SHP77 (cell line): ENCODE measurements at regions not wholly inside any gene's neighbourhood (a gene's known extent, or its start where the extent isn't known, plus 50 kb on each side); places are given as distances from the start of the nearest gene placed in this dataset.
"Not testable (repeated sequence)": the region's sequence is repeated elsewhere in the genome, so short reads cannot be mapped to it uniquely, and the experiment has no call there.

Experiments used
- DNase-seq, 2 experiments: peaks; one replicate each; lab custom pipeline; 2025; lab: John Stamatoyannopoulos, UW

GRCh38 chr10:21364196-21365114 lies 161.0 kb downstream of the SKIDA1 start:
- no peak for DNase-seq

- DNase-seq = no peak
Measured at GRCh38 chr10:21363731-21364104, 161.8 kb downstream of the SKIDA1 start.

- no peak for DNase-seq
Measured at GRCh38 chr10:21363092-21363730, 162.3 kb downstream of the SKIDA1 start.

GRCh38 chr10:21359202-21359601 lies 166.3 kb downstream of the SKIDA1 start:
- no peak for DNase-seq

DNA sequence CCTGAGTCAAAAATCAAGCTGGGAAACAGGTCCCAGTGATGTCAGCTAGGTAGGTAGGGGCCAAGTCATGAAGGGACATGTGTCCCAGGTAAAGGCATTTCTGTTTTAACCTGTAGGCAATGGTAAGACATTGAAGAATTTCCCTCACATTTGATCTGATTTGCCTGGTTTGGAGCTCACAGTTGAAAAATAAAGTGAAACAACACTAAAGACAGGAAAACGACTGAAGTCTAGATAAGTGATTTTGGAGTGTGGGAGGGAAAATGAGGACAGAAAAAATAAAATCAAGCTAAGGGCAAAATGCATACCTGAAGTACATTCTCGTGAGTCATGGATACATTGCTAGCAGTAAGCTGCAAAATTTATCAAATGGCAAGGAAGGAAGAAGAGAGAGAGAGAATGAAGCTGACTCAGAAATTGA lies 169.9 kb downstream of the SKIDA1 start:
- DNase-seq = no peak

DNA sequence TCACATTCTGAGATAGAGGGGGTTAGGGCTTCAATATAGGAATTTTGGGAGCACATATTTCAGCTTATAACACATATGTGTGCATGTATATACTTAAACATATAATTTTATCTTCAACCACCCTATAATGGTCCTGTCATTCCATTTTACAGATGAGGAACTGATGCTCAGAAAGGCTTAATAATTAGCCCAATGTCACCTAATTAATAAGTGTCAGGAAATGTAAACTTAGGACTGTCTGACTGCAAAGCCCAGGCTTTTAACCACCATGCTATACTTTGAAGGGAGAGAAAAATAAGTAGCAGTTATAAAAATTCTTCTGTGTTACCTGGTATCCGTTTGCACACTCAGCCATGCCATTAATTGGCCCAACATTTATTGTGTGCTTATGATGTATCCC lies 172.6 kb downstream of the SKIDA1 start:
- DNase-seq = no peak

GRCh38 chr10:21351594-21351993 lies 173.9 kb downstream of the SKIDA1 start:
- not testable (repeated sequence) for DNase-seq

GRCh38 chr10:21349912-21350286 lies 175.6 kb downstream of the SKIDA1 start:
- DNase-seq = no peak

DNA sequence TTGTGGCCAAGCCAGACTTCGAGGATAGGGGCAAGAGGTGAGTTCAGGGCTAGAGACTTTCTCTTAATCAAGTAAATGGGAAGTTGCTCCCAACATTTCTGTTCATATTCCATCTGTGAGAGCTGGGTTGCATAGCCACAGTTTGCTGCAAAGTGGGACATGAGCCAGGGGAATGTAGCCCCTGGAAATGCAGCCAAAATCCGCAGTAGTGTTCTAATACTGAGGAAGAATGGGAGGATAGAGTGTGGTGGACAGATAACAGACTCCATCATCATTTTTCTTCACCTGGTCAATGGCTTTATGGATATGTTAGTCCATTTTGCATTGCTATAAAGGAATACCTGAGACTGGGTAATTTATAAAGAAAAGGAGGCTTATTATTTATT lies 177.7 kb downstream of the SKIDA1 start:
- DNase-seq = no peak

- no peak for DNase-seq
Measured at GRCh38 chr10:21347043-21347784, 178.3 kb downstream of the SKIDA1 start.

GRCh38 chr10:21343087-21343486 lies 182.4 kb downstream of the SKIDA1 start:
- no peak for DNase-seq

GRCh38 chr10:21342499-21342898 lies 183.0 kb downstream of the SKIDA1 start:
- DNase-seq = not testable (repeated sequence)

GRCh38 chr10:21340331-21340730 lies 185.2 kb downstream of the SKIDA1 start:
- DNase-seq = no peak

GRCh38 chr10:21337171-21337792 lies 188.2 kb downstream of the SKIDA1 start:
- no peak for DNase-seq

GRCh38 chr10:21336476-21337170 lies 188.9 kb downstream of the SKIDA1 start:
- DNase-seq = peak in 1 of 2 experiments; percentile 50

DNA sequence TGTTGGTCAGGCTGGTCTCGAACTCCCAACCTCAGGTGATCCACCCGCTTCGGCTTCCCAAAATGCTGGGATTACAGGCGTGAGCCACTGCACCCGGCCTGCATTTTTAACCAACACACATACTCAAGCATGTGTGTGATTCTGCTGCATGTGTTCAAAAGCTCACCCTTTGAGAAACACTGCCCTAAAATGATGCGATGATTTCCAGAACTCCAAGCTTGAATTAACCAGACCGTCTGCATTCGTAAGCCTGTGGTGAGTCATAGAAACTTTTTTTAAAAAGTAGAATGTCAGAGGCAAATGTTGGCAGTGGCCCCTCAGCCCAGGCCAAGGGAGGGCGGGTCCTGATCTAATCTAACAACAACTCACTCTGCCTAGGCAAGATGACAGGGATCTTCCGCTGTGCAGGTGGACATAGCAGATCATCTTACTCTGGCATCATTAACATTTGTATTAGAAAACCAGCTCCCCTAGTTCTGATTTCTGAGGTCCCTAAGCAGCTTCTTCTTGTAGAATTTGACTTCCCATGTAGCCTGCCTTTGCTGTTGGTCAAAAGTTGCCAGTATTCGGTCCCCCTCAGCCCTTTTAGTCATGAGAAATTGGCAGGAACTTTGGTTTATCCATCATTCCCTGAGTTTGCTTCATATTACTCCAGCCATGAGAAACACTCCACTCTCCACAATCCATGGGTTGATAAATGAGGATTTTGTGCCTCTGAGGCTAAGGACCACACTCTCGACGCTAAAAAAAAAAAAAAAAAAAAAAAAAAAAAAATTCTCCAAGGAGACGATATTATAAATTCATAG lies 190.4 kb downstream of the SKIDA1 start:
- no peak for DNase-seq

- no peak for DNase-seq
Measured at GRCh38 chr10:21330628-21331020, 194.9 kb downstream of the SKIDA1 start.

- DNase-seq = peak; percentile 79 to 85
Measured at GRCh38 chr10:21329995-21330627, 195.4 kb downstream of the SKIDA1 start.

- DNase-seq = peak in 1 of 2 experiments; percentile 8
Measured at GRCh38 chr10:21327289-21327993, 198.0 kb downstream of the SKIDA1 start.
